ENCODE measurements at regions not wholly inside any gene's neighbourhood (a gene's known extent, or its start where the extent isn't known, plus 50 kb on each side); places are given as distances from the start of the nearest gene placed in this dataset.
"Not testable (repeated sequence)": the region's sequence is repeated elsewhere in the genome, so short reads cannot be mapped to it uniquely, and the experiment has no call there.

DNA sequence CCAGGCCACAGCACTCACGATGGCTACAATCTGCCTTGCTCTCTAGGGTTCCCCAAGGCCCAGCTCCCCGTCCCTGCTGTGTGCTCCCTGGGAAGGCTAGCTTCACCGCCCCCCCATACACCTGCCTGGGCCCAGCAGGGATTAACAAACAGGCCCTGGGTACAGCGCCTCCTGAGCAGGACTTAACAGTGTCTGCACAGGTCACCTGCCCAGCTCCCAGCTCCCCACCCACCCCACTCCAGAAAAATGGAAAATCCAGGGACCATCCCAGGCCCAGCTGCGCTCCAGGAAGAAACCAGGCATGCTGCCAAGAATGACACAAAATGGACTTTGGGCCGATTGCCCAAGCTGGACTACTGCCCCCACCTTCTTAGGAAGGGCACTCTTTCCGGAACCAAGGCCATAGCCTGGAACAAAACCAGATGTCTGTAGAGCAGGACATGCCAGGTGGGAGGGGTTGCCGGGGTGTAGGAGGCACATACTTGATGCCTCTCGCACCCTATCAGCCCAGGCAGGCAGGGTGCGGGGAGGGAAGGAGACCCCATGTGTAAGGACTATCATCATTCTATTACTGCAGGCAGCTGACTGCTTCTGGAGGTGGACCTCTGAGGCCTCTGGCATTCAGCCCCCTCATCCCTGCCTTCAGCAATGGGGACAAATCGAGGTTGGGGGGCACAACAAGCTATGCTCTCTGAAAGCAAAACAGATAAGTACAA, 104.9 kb downstream of the SNX5 start:
- DNase-seq (ENCODE audit: low spot score), result no peak
- in situ Hi-C loops (cut with MboI; ENCODE audit: low sequenced_read_pairs, unreplicated experiment), result no loop called here
- TF ChIP-seq, protein P1, sequence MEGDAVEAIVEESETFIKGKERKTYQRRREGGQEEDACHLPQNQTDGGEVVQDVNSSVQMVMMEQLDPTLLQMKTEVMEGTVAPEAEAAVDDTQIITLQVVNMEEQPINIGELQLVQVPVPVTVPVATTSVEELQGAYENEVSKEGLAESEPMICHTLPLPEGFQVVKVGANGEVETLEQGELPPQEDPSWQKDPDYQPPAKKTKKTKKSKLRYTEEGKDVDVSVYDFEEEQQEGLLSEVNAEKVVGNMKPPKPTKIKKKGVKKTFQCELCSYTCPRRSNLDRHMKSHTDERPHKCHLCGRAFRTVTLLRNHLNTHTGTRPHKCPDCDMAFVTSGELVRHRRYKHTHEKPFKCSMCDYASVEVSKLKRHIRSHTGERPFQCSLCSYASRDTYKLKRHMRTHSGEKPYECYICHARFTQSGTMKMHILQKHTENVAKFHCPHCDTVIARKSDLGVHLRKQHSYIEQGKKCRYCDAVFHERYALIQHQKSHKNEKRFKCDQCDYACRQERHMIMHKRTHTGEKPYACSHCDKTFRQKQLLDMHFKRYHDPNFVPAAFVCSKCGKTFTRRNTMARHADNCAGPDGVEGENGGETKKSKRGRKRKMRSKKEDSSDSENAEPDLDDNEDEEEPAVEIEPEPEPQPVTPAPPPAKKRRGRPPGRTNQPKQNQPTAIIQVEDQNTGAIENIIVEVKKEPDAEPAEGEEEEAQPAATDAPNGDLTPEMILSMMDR (IDR thresholded peaks at IDR 0.05; ENCODE audit: borderline replicate concordance, control extremely low read depth, extremely low read depth, insufficient read depth, missing control alignments), result no peak

DNA sequence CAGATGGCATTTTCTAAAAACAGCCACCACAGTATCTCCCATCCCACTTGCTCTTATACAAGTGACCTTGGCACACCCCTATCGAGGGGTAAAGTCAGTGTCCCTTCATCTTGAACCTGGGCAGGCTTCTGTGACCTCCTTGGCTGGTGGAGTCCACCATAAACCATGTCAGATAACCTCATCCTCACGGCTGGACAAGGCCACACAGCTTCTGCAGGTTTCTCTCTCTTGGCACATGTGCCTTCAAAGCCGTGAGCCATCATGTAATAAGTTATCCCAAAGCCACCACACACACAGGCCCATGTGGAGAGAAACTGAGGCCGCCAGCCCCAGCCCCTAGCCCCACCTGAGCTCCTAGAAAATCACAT, 105.4 kb downstream of the SNX5 start:
- TF ChIP-seq, protein P1 (IDR thresholded peaks at IDR 0.05; ENCODE audit: borderline replicate concordance, control extremely low read depth, extremely low read depth, insufficient read depth, missing control alignments), result no peak
- in situ Hi-C loops (cut with MboI; ENCODE audit: low sequenced_read_pairs, unreplicated experiment), result no loop called here
- DNase-seq (ENCODE audit: low spot score), result no peak

DNA sequence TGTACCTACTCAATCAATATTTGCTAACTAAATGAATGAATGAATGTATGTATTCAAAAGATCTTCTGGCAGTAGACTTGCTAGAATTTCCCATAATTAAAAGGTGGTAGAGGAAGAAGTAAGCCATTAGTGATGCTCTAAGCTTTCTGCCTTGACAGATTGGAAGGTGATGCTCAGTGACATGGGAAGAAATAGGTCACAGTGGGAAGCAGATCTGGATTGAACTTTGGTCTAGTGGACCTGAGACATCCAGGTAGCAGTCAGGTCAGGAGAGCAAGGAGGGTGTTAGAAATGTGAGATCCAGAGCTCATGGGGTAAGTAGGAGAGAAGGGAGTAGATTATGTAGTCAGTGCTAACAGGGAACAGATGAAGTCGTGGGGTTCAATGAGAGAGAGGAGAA, 106.4 kb downstream of the SNX5 start:
- TF ChIP-seq, protein P1 (IDR thresholded peaks at IDR 0.05; ENCODE audit: borderline replicate concordance, control extremely low read depth, extremely low read depth, insufficient read depth, missing control alignments), result no peak
- in situ Hi-C loops (cut with MboI; ENCODE audit: low sequenced_read_pairs, unreplicated experiment), result no loop called here
- DNase-seq (ENCODE audit: low spot score), result no peak

DNA sequence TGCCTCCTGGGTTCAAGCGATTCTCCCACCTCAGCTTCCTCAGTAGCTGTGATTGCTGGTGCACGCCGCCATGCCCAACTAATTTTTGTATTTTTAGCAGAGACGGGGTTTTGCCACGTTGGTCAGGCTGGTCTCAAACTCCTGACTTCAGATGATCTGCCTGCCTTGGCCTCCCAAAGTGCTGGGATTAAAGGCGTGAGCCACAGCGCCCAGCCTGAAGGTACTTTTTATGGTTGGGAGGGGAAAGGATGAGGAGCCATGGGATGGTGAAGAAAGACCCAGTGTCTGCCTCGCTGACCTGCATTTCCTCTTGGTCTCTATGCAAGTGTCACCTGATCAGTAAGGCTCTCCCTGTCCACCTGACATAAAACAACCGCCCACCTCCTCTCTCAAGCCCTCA, 107.0 kb downstream of the SNX5 start:
- DNase-seq (ENCODE audit: low spot score); in situ Hi-C loops (cut with MboI; ENCODE audit: low sequenced_read_pairs, unreplicated experiment): not testable (repeated sequence)

DNA sequence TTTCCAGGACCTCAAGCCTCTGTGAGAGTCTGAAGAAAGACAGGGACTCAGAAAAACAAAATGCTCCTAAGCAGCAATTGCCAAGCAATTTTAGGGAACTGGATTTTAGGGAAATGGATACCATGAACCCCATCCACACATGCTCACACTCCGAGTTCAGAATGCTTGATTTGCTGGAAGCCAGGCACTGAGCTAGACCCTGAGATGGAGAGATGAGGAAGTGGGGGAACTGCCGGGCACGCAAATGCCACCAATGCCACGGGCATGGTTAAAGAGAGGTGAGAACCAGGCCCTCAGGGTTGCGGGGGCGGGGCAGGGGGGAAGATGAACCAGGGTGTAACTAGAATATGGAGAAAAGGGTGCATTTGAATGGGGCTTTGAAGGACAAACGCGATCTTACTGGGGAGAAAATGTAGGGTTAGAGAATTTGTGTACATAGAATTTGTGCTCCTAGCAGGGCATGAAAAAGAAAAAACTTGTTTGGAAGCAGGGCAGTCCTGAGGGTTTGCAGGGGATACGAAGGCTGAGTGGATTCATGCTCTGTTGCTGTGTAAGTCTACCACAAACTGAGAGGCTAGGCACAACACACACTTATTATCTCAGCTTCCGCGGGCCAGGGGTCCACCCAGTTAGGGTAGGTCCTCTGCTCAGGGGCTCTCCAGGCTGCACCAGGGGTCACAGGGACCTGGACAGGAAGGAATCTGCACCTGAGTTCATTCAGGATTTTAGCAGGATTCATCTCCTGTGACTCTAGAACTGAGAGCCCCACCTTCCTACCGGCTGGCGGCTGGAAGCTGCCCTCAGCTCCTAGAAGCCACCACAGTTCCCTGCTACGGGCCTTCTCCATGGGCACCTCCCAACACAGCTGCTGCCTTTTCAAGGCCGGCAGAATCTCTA, 108.0 kb downstream of the SNX5 start:
- DNase-seq (ENCODE audit: low spot score), result no peak
- in situ Hi-C loops (cut with MboI; ENCODE audit: low sequenced_read_pairs, unreplicated experiment), result no loop called here
- TF ChIP-seq, protein P1 (IDR thresholded peaks at IDR 0.05; ENCODE audit: borderline replicate concordance, control extremely low read depth, extremely low read depth, insufficient read depth, missing control alignments), result no peak

DNA sequence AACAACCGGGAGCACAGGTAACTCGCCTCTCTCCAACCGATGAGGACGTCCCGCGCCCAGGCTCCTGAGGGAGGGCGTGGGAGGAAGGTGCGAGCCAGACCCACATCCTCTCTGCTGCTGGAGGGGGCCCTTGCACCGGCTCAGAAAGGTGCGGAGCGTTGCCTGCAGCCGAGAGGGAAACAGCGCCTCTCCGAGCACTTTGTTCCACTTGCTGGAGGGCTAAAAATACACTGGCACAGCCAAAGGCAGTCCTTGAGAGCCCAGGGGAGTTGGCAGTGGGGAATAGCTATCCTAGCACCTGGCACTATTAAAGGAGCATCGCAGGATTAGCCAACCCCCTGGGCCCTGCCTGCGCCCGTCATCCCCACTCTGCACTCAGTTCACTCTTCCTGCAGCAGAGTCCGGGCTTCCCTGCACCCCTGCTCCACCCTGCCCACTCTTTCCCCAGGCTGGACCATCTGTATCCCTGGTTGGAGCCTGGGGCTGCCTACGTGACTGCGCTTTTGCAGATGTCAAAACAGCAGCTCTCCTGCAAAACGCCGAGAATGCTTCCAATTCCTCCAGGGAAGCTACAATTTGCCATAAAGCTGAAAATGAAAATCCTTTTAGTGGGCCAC, 108.9 kb downstream of the SNX5 start:
- TF ChIP-seq, protein P1 (IDR thresholded peaks at IDR 0.05; ENCODE audit: borderline replicate concordance, control extremely low read depth, extremely low read depth, insufficient read depth, missing control alignments), result peak; percentile 14
- in situ Hi-C loops (cut with MboI; ENCODE audit: low sequenced_read_pairs, unreplicated experiment), result no loop called here
- DNase-seq (ENCODE audit: low spot score), result peak; percentile 73
